ENCODE measurements at regions not wholly inside any gene's neighbourhood (a gene's known extent, or its start where the extent isn't known, plus 50 kb on each side); places are given as distances from the start of the nearest gene placed in this dataset.

- Histone ChIP-seq H3K4me2 (ENCODE audit: low read length) (0 out of 2 replicates have a peak overlapping the region, but pooled peaks have one; percentile 5), H3K79me2 (ENCODE audit: low read length) (no peaks in the 10 kb centered on the region), H3K9me3 (ENCODE audit: low read length) (no peaks in the 10 kb centered on the region), H2AFZ (ENCODE audit: low read length) (no peak overlapping the region), H3K9ac (ENCODE audit: low read length) (no peak overlapping the region), H3K4me1 (ENCODE audit: insufficient read depth, low read length) (peaks cover 5% of the 10 kb centered on the region), H3K4me3 (ENCODE audit: low read length) (no peak overlapping the region), H3K9me2 (replicated peaks; ENCODE audit: low read length) (no peaks in the 10 kb centered on the region), H3K27me3 (ENCODE audit: low read length) (no peaks in the 10 kb centered on the region), H3K36me3 (ENCODE audit: low read depth, low read length) (no peaks in the 10 kb centered on the region), H3K27ac (ENCODE audit: low read length) (no peak overlapping the region), H3F3A (ENCODE audit: low read length, unreplicated experiment) (no peaks in the 10 kb centered on the region), H4K20me1 (ENCODE audit: low read length) (no peaks in the 10 kb centered on the region)
- CTCF ChIA-PET = no interaction called here
- DNase-seq (no peak), ATAC-seq (no peak)
- TF ChIP-seq EZH2phosphoT487 (IDR thresholded peaks at IDR 0.05; ENCODE audit: borderline replicate concordance, low read length) = no peak
- TF ChIP-seq EZH2 (IDR thresholded peaks at IDR 0.05; ENCODE audit: low read length, unreplicated experiment) = no peak
- no peak for TF ChIP-seq CTCF (conservative IDR thresholded peaks at IDR 0.05; ENCODE audit: low read depth, low read length)
- intact Hi-C loops (cut with micrococcal nuclease) = no loop called here
- no TSS peak for BruUV-seq (replicated peaks)
- POLR2A ChIA-PET (ENCODE audit: unreplicated experiment) = no interaction called here
Measured at GRCh38 chr11:91086028-91086427, 863.2 kb upstream of the CHORDC1 start.

- ChIA-PET POLR2A (ENCODE audit: unreplicated experiment) (no interaction called here), CTCF (no interaction called here)
- Histone ChIP-seq H3K27ac (ENCODE audit: low read length) (no peak overlapping the region), H3F3A (ENCODE audit: low read length, unreplicated experiment) (no peaks in the 10 kb centered on the region), H3K27me3 (ENCODE audit: low read length) (no peaks in the 10 kb centered on the region), H2AFZ (ENCODE audit: low read length) (no peak overlapping the region), H3K9ac (ENCODE audit: low read length) (no peak overlapping the region), H3K9me2 (replicated peaks; ENCODE audit: low read length) (no peaks in the 10 kb centered on the region), H3K79me2 (ENCODE audit: low read length) (no peaks in the 10 kb centered on the region), H3K4me1 (ENCODE audit: insufficient read depth, low read length) (peaks cover 9% of the 10 kb centered on the region), H3K9me3 (ENCODE audit: low read length) (no peaks in the 10 kb centered on the region), H4K20me1 (ENCODE audit: low read length) (no peaks in the 10 kb centered on the region), H3K4me3 (ENCODE audit: low read length) (no peak overlapping the region), H3K4me2 (ENCODE audit: low read length) (no peak overlapping the region), H3K36me3 (ENCODE audit: low read depth, low read length) (no peaks in the 10 kb centered on the region)
- TF ChIP-seq EZH2phosphoT487 (IDR thresholded peaks at IDR 0.05; ENCODE audit: borderline replicate concordance, low read length) (no peak), CTCF (conservative IDR thresholded peaks at IDR 0.05; ENCODE audit: low read depth, low read length) (no peak), EZH2 (IDR thresholded peaks at IDR 0.05; ENCODE audit: low read length, unreplicated experiment) (no peak)
- DNase-seq (no peak), ATAC-seq (no peak)
- BruUV-seq (replicated peaks) = no TSS peak
- intact Hi-C loops (cut with micrococcal nuclease) = no loop called here
Measured at GRCh38 chr11:91082255-91082654, 859.4 kb upstream of the CHORDC1 start.

- Histone ChIP-seq H2AFZ (ENCODE audit: low read length) (no peak overlapping the region), H3K27ac (ENCODE audit: low read length) (no peak overlapping the region), H4K20me1 (ENCODE audit: low read length) (no peaks in the 10 kb centered on the region), H3K4me3 (ENCODE audit: low read length) (no peak overlapping the region), H3K4me1 (ENCODE audit: insufficient read depth, low read length) (peaks cover 9% of the 10 kb centered on the region), H3K9ac (ENCODE audit: low read length) (no peak overlapping the region), H3K27me3 (ENCODE audit: low read length) (no peaks in the 10 kb centered on the region), H3F3A (ENCODE audit: low read length, unreplicated experiment) (no peaks in the 10 kb centered on the region), H3K36me3 (ENCODE audit: low read depth, low read length) (no peaks in the 10 kb centered on the region), H3K9me3 (ENCODE audit: low read length) (no peaks in the 10 kb centered on the region), H3K4me2 (ENCODE audit: low read length) (no peak overlapping the region), H3K79me2 (ENCODE audit: low read length) (no peaks in the 10 kb centered on the region), H3K9me2 (replicated peaks; ENCODE audit: low read length) (no peaks in the 10 kb centered on the region)
- ChIA-PET CTCF (no interaction called here), POLR2A (ENCODE audit: unreplicated experiment) (no interaction called here)
- no TSS peak for BruUV-seq (replicated peaks)
- peak; percentile 76 for DNase-seq
- no peak for ATAC-seq
- intact Hi-C loops (cut with micrococcal nuclease) = no loop called here
- no peak for TF ChIP-seq CTCF (conservative IDR thresholded peaks at IDR 0.05; ENCODE audit: low read depth, low read length)
- no peak for TF ChIP-seq EZH2 (IDR thresholded peaks at IDR 0.05; ENCODE audit: low read length, unreplicated experiment)
- no peak for TF ChIP-seq EZH2phosphoT487 (IDR thresholded peaks at IDR 0.05; ENCODE audit: borderline replicate concordance, low read length)
Measured at GRCh38 chr11:91081440-91082043, 858.7 kb upstream of the CHORDC1 start.
